H1 (cell line): ENCODE measurements at regions not wholly inside any gene's neighbourhood (a gene's known extent, or its start where the extent isn't known, plus 50 kb on each side); places are given as distances from the start of the nearest gene placed in this dataset.

Experiments
- CTCF ChIA-PET: fragments of 300-600 bp; sonication (Branson Sonifier 250); formaldehyde crosslinking; loops from one replicate; lab custom pipeline; 2021; ENCODE audit not compliant: partially characterized antibody; lab: Charles Lee
- POLR2A ChIA-PET: fragments of 300-600 bp; sonication (Branson Sonifier 250); formaldehyde crosslinking; loops from one replicate; lab custom pipeline; 2021; ENCODE audit warnings: inconsistent platforms; ENCODE audit not compliant: partially characterized antibody; lab: Charles Lee
- DNase-seq, 2 experiments: peaks; one replicate each; pipeline versions ENCODE4 v3.0.0 to v3.0.0-alpha.2; 2010 to 2022; ENCODE audit warnings: low spot score in 2 of 2, low read depth in 1 of 2, mixed read lengths in 1 of 2
- FAIRE-seq: peaks from 2 replicates; lab custom pipeline; 2011; peaks lifted over from hg19 to GRCh38; lab: Jason Lieb, UNC
- H2AFZ ChIP-seq: 2 replicates; pipeline ENCODE4 v1.8.1; 2012; ENCODE audit warnings: low read length, inconsistent platforms
- H2AK5ac ChIP-seq: 2 replicates; pipeline ENCODE4 v1.6.1; 2013; ENCODE audit warnings: low read depth, low read length
- H2BK120ac ChIP-seq: replicated peaks from 2 replicates; pipeline ENCODE3; 2013; ENCODE audit warnings: low read depth, low read length, inconsistent platforms
- H2BK12ac ChIP-seq: 2 replicates; pipeline ENCODE4 v1.6.1; 2013; ENCODE audit warnings: low read depth, low read length
- H2BK15ac ChIP-seq: 2 replicates; pipeline ENCODE4 v1.6.1; 2013; ENCODE audit warnings: low read length
- H2BK20ac ChIP-seq: 2 replicates; pipeline ENCODE4 v1.6.1; 2013; ENCODE audit warnings: low read length
- H2BK5ac ChIP-seq: 2 replicates; pipeline ENCODE4 v1.6.1; 2013; ENCODE audit warnings: low read depth, low read length
- H3K14ac ChIP-seq: 2 replicates; pipeline ENCODE4 v1.6.1; 2013; ENCODE audit warnings: inconsistent platforms; ENCODE audit not compliant: insufficient read length
- H3K18ac ChIP-seq: 2 replicates; pipeline ENCODE4 v1.6.1; 2013; ENCODE audit warnings: low read length; ENCODE audit errors: extremely low read depth
- H3K23ac ChIP-seq: 2 replicates; pipeline ENCODE4 v1.6.1; 2013; ENCODE audit warnings: inconsistent platforms; ENCODE audit not compliant: insufficient read length
- H3K23me2 ChIP-seq: 2 replicates; pipeline ENCODE4 v1.6.1; 2013; ENCODE audit warnings: low read depth, low read length
- H3K27ac ChIP-seq: 2 replicates; pipeline ENCODE4 v1.6.1; 2011; ENCODE audit warnings: low read depth, low read length, inconsistent platforms
- H3K27me3 ChIP-seq, 4 experiments: replicated peaks in 1 of 4; 1 replicate in 1 of 4; 2 replicates in 3 of 4; pipeline versions ENCODE4 v1.6.1 to v1.8.1; 2011 to 2013; ENCODE audit warnings: low read length in 3 of 4, mild to moderate bottlenecking in 3 of 4, inconsistent platforms in 2 of 4, mixed read lengths in 2 of 4, moderate library complexity in 1 of 4; ENCODE audit not compliant: control insufficient read depth in 3 of 4, insufficient read depth in 3 of 4; ENCODE audit errors: extremely low read depth in 1 of 4
- H3K36me3 ChIP-seq, 4 experiments: 2 replicates each; pipeline versions ENCODE4 v1.6.1 to v1.8.1; 2011 to 2013; ENCODE audit warnings: mild to moderate bottlenecking in 4 of 4, low read length in 3 of 4, moderate library complexity in 2 of 4, control low read depth in 1 of 4, inconsistent platforms in 1 of 4; ENCODE audit not compliant: insufficient read depth in 4 of 4, control insufficient read depth in 2 of 4
- H3K4ac ChIP-seq: replicated peaks from 2 replicates; pipeline ENCODE3; 2013; ENCODE audit warnings: low read length, low read depth, mixed read lengths, inconsistent platforms; ENCODE audit not compliant: insufficient read length
- H3K4me1 ChIP-seq, 4 experiments: replicated peaks in 1 of 4; 1 replicate in 1 of 4; 2 replicates in 3 of 4; pipeline versions ENCODE4 v1.6.1 to v1.8.1; 2011 to 2013; ENCODE audit warnings: low read length in 3 of 4, inconsistent platforms in 2 of 4, mixed read lengths in 1 of 4; ENCODE audit not compliant: insufficient read depth in 4 of 4, control insufficient read depth in 3 of 4
- H3K4me2 ChIP-seq, 2 experiments: 2 replicates each; pipeline versions ENCODE4 v1.6.1 to v1.8.1; 2011 to 2013; ENCODE audit warnings: low read depth in 2 of 2, low read length in 2 of 2, control low read depth in 1 of 2, inconsistent platforms in 1 of 2, mild to moderate bottlenecking in 1 of 2; ENCODE audit not compliant: insufficient read depth in 1 of 2
- H3K4me3 ChIP-seq, 4 experiments: fragments of 200-600, 300-600 bp in 1 of 4; sonication (generic), shearing (Covaris generic), sonication (Bioruptor Twin) in 1 of 4; 2 replicates each; pipeline versions ENCODE4 v1.5.1 to v1.8.1; 2011 to 2016; ENCODE audit warnings: low read length in 4 of 4, low read depth in 3 of 4, control low read depth in 2 of 4, inconsistent platforms in 2 of 4, mild to moderate bottlenecking in 2 of 4, mixed read lengths in 1 of 4, moderate library complexity in 1 of 4; ENCODE audit not compliant: insufficient read depth in 2 of 4; ENCODE audit errors: extremely low read depth in 1 of 4
- H3K56ac ChIP-seq: replicated peaks from 2 replicates; pipeline ENCODE3; 2013; ENCODE audit warnings: low read depth, mild to moderate bottlenecking, mixed read lengths, low read length, inconsistent platforms; ENCODE audit not compliant: insufficient read length
- H3K79me1 ChIP-seq: 2 replicates; pipeline ENCODE4 v1.6.1; 2013; ENCODE audit warnings: low read depth, low read length, control low read depth
- H3K79me2 ChIP-seq, 2 experiments: 2 replicates each; pipeline versions ENCODE4 v1.6.1 to v1.8.1; 2012 to 2013; ENCODE audit warnings: low read length in 2 of 2, mild to moderate bottlenecking in 2 of 2, inconsistent platforms in 1 of 2; ENCODE audit not compliant: insufficient read depth in 2 of 2, control insufficient read depth in 1 of 2
- H3K9ac ChIP-seq, 4 experiments: replicated peaks in 1 of 4; 1 replicate in 1 of 4; 2 replicates in 3 of 4; pipeline versions ENCODE4 v1.6.1 to v1.8.1; 2011 to 2013; ENCODE audit warnings: low read depth in 3 of 4, low read length in 3 of 4, control low read depth in 2 of 4, mild to moderate bottlenecking in 2 of 4, moderate library complexity in 2 of 4, inconsistent platforms in 1 of 4; ENCODE audit errors: extremely low read depth in 1 of 4
- H3K9me3 ChIP-seq, 2 experiments: 2 replicates each; pipeline versions ENCODE4 v1.6.1 to v1.8.1; 2012 to 2013; ENCODE audit warnings: mild to moderate bottlenecking in 2 of 2, moderate library complexity in 2 of 2, control low read depth in 1 of 2, inconsistent platforms in 1 of 2, low read depth in 1 of 2, low read length in 1 of 2, mixed read lengths in 1 of 2; ENCODE audit not compliant: insufficient read depth in 2 of 2
- H4K20me1 ChIP-seq, 2 experiments: replicated peaks in 1 of 2; 2 replicates each; pipeline versions ENCODE3 to v1.8.1; 2011 to 2013; ENCODE audit warnings: inconsistent platforms in 2 of 2, low read length in 2 of 2, mild to moderate bottlenecking in 1 of 2; ENCODE audit not compliant: insufficient read depth in 2 of 2, control insufficient read depth in 1 of 2
- H4K5ac ChIP-seq: 2 replicates; pipeline ENCODE4 v1.6.1; 2013; ENCODE audit warnings: low read length, low read depth, mixed read lengths, inconsistent platforms; ENCODE audit not compliant: insufficient read length
- H4K8ac ChIP-seq: 2 replicates; pipeline ENCODE4 v1.8.0; 2013; ENCODE audit warnings: mild to moderate bottlenecking, moderate library complexity, low read length, inconsistent platforms; ENCODE audit not compliant: insufficient read depth; ENCODE audit errors: extremely low read depth
- H4K91ac ChIP-seq: replicated peaks from 2 replicates; pipeline ENCODE3; 2013; ENCODE audit warnings: low read length, mixed read lengths, inconsistent platforms; ENCODE audit not compliant: insufficient read length
- ATF2 ChIP-seq: IDR thresholded peaks from 2 replicates; pipeline ENCODE4 v1.6.1; 2012; ENCODE audit warnings: low read length, inconsistent platforms
- CREB1 ChIP-seq: IDR thresholded peaks from 2 replicates; pipeline ENCODE4 v1.6.1; 2012; ENCODE audit warnings: inconsistent platforms
- GABPA ChIP-seq: IDR thresholded peaks from 2 replicates; pipeline ENCODE4 v1.6.1; 2011; ENCODE audit warnings: mild to moderate bottlenecking, low read length, moderate library complexity, borderline replicate concordance; ENCODE audit not compliant: insufficient read depth
- KDM4A ChIP-seq: IDR thresholded peaks from one replicate; pipeline ENCODE4 v1.7.1; 2012; ENCODE audit warnings: low read depth, mild to moderate bottlenecking, moderate library complexity, low read length, inconsistent platforms; ENCODE audit not compliant: severe bottlenecking
- MAFK ChIP-seq: IDR thresholded peaks from 2 replicates; pipeline ENCODE4 v1.6.1; 2012; ENCODE audit warnings: low read depth, mild to moderate bottlenecking, improper control_type of control experiment, low read length
- POLR2A ChIP-seq, 2 experiments: IDR thresholded peaks; 1 replicate in 1 of 2; 2 replicates in 1 of 2; pipeline ENCODE4 v1.6.1; 2011; ENCODE audit warnings: low read depth in 2 of 2, low read length in 2 of 2, mild to moderate bottlenecking in 2 of 2; ENCODE audit errors: control extremely low read depth in 1 of 2
- SRF ChIP-seq: IDR thresholded peaks from 2 replicates; pipeline ENCODE4 v1.6.1; 2011; ENCODE audit warnings: mild to moderate bottlenecking, low read depth, low read length, moderate library complexity
- SUZ12 ChIP-seq: fragments of 200-600 bp; sonication (generic); IDR thresholded peaks from 2 replicates; pipeline ENCODE4 v1.6.1; 2012; ENCODE audit warnings: mild to moderate bottlenecking, inconsistent platforms, low read length, moderate library complexity, mixed read lengths
- ZNF274 ChIP-seq: IDR thresholded peaks from 2 replicates; pipeline ENCODE4 v1.7.0; 2012; ENCODE audit warnings: low read length, borderline replicate concordance; ENCODE audit errors: extremely low read depth
- WGBS, 2 experiments: shearing (Covaris generic) in 1 of 2; methylation state at CpG; one replicate each; pipeline versions ENCODE4 v1.1.6 to v1.1.7; 2013 to 2015; ENCODE audit warnings: low lambda C conversion rate in 2 of 2, mixed read lengths in 2 of 2, inconsistent platforms in 1 of 2, low coverage in 1 of 2, missing lambda C conversion rate in 1 of 2; ENCODE audit not compliant: insufficient replicate concordance in 2 of 2, insufficient coverage in 1 of 2, insufficient read length in 1 of 2; ENCODE audit errors: extremely low coverage in 1 of 2, missing lambda C conversion rate in 1 of 2; 5-methylcytosine and 5-hydroxymethylcytosine counted together

- POLR2A ChIA-PET: no interaction called here
- H3K4me1 ChIP-seq: no peaks in the 10 kb centered on the region
- H4K5ac ChIP-seq: no peak overlapping the region
- no peak overlapping the region for H4K8ac ChIP-seq
- no peak overlapping the region for H3K18ac ChIP-seq
- H2BK5ac ChIP-seq: no peak overlapping the region
- H2BK20ac ChIP-seq: no peak overlapping the region
- no peak overlapping the region for H2AFZ ChIP-seq
- H3K9me3 ChIP-seq: no peaks in the 10 kb centered on the region
- FAIRE-seq (no peak), DNase-seq (no peak)
- H2AK5ac ChIP-seq: no peak overlapping the region
- no peak overlapping the region for H3K4me3 ChIP-seq
- H2BK15ac ChIP-seq: no peak overlapping the region
- H4K91ac ChIP-seq: no peak overlapping the region
- H3K36me3 ChIP-seq: no peaks in the 10 kb centered on the region
- 92% methylated on average over 3 of the region's 3 CpGs; no CpG with 5 or more reads in 1 of the 2 experiments for WGBS, 2 experiments
- no peak overlapping the region for H3K14ac ChIP-seq
- no peaks in the 10 kb centered on the region for H3K27me3 ChIP-seq
- H3K56ac ChIP-seq: no peak overlapping the region
- H3K4me2 ChIP-seq: no peak overlapping the region
- H3K79me1 ChIP-seq: no peaks in the 10 kb centered on the region
- no peak overlapping the region for H2BK12ac ChIP-seq
- H4K20me1 ChIP-seq: no peaks in the 10 kb centered on the region
- H3K23ac ChIP-seq: no peak overlapping the region
- no peaks in the 10 kb centered on the region for H3K79me2 ChIP-seq
- H3K9ac ChIP-seq: no peak overlapping the region
- CTCF ChIA-PET: no interaction called here
- no peaks in the 10 kb centered on the region for H3K23me2 ChIP-seq
- no peak overlapping the region for H2BK120ac ChIP-seq
- no peak overlapping the region for H3K27ac ChIP-seq
- no peak overlapping the region for H3K4ac ChIP-seq
- TF ChIP-seq MAFK: no peak
- TF ChIP-seq SUZ12: no peak
- TF ChIP-seq ATF2: no peak
- TF ChIP-seq CREB1: no peak
- no peak for TF ChIP-seq KDM4A
- no peak for TF ChIP-seq GABPA
- no peak for TF ChIP-seq SRF
- TF ChIP-seq ZNF274: no peak
- no peak for TF ChIP-seq POLR2A (IDR thresholded peaks at IDR 0.05; ENCODE audit: control extremely low read depth in 1 of 2, low read depth in 2 of 2, low read length in 2 of 2)
Measured at GRCh38 chr16:61460020-61460419, 576.2 kb downstream of the CDH8 start.
